GM19043 (cell line): ENCODE measurements at regions not wholly inside any gene's neighbourhood (a gene's known extent, or its start where the extent isn't known, plus 50 kb on each side); places are given as distances from the start of the nearest gene placed in this dataset.
"Not testable (repeated sequence)": the region's sequence is repeated elsewhere in the genome, so short reads cannot be mapped to it uniquely, and the experiment has no call there.

Experiments
- ATAC-seq: cut with Tn5 transposase; IDR thresholded peaks from one replicate; pipeline ENCODE4 v1.9.1; 2021; ENCODE audit warnings: low read depth; ENCODE audit not compliant: unreplicated experiment

DNA sequence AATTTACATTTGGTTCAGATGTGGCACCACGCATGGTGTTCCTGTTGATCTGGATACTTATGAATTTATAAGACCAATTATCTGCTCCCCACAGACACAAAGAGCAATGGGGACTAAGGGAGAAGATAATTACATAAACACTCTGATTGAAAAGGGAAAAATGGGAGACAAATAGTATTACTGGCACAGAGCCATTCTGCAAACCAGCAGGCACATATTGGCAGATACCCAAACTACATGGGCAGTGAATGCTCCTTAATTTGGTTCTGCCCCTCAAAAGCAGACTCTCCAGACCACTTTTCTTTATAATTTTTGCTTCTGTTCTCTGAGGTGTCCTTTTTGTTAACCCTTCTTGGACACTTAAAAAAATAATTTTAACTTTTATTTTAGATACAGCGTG is 1674.2 kb downstream of the PCDH9 start:
- no peak for ATAC-seq

DNA sequence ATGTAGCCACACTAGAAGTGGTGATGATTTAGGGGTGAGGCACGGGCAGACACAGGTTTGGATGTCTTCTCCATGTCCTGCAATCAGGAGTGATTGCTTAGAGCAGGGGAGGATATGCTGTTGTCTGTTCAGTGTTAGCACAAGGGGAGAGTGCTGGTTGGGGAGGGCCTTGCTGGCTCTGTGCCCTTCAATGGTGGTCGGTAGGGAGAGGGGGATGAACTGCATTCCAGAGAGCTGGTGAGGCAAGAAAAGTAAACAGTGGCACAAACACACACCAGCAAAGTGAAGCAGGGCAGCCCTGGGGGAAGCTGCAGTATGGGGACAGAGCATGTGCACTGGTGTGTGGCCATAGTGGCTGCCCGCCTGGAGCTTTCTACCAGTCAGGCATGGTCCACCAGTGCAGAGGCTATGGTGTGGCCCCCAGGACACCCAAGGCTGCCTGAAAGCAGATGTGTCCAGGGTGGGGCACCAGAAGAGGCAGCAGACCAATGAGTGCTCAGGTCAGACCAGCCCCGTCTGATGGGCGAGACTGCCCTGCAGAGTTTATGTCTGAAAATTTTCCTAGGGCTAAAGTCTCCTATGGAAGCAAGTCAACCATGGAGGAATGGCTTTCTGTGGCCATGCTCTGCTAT is 1676.9 kb downstream of the PCDH9 start:
- ATAC-seq = no peak

DNA sequence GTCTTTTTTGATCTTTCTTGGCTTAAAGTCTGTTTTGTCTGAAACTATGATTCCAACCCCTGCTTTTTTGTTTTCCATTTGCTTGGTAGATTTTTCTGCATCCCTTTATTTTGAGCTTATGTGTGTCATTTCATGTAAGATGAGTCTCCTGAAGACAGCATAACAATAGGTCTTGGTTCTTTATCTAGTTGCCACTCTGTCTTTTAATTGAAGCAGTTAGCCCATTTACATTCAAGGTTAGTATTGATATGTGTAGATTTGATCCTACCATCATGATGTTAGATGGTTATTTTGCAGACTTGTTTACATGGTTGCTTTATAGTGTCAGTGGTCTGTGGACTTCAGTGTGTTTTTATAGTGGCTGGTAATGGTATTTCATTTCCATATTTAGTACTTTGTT is 1678.9 kb downstream of the PCDH9 start:
- no peak for ATAC-seq

GRCh38 chr13:65540175-65540574 is 1690.0 kb downstream of the PCDH9 start:
- ATAC-seq = no peak

GRCh38 chr13:65535370-65535769 is 1694.8 kb downstream of the PCDH9 start:
- ATAC-seq = no peak

DNA sequence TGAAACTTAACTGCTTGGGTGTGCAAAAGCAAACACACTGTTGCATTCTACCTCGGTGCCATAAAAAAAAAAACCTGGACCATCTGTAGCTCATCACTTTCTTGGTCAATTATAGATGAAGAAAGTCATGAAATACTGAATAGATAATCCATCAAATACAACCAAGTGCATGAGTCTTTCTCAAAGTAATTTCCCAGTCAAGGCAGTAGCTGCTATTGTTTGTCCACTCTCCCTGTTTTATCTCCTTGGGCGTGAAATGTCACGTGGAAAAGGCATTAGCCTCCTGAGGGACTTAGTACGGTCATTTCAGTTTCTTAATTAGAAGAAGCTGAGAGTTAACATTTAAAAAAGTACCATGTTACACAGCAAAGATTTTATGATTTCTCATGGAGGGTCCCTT is 1697.9 kb downstream of the PCDH9 start:
- no peak for ATAC-seq

DNA sequence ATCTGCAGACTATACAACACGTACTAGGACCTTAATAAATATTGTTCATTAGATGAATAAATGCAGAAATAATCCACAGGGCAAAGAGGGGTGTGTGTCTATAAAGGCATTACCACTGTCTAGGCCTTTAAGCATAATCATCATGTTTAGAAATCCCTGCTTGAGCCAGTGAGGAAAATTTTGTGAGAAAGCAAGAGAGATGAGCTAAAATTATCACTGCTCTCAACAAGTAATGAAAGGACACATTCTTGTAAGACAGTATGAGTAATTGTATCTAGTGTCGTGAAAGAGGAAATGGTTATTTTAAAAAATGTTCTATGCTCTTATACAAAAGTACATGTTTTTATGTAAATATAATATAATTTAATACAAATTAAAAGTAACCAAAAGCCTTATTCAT is 1699.4 kb downstream of the PCDH9 start:
- ATAC-seq = no peak

DNA sequence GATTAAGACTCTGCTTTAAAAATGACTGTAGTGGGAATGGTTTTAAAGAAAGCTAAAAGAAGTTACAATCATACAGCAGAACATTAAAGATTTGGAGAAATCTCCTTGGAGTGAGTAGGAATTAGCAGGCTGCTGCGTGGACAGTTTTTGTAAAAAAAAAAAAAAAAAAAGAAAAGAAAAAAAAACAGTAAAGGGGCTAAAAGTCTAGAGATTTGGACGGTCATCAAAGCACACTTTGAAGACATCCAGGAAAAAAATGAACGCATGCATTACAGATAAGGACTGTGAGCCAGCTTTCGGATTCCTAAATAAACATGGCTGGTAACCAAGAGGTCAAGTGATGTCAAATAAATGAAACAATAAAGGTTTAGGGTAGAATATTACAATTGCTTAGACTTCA is 1700.6 kb downstream of the PCDH9 start:
- no peak for ATAC-seq

- ATAC-seq = no peak
Measured at GRCh38 chr13:65508745-65509144, 1721.4 kb downstream of the PCDH9 start.

- ATAC-seq = no peak
Measured at GRCh38 chr13:65508338-65508737, 1721.8 kb downstream of the PCDH9 start.

GRCh38 chr13:65505941-65506340 is 1724.2 kb downstream of the PCDH9 start:
- ATAC-seq = no peak

GRCh38 chr13:65504213-65504612 is 1725.9 kb downstream of the PCDH9 start:
- ATAC-seq = no peak

DNA sequence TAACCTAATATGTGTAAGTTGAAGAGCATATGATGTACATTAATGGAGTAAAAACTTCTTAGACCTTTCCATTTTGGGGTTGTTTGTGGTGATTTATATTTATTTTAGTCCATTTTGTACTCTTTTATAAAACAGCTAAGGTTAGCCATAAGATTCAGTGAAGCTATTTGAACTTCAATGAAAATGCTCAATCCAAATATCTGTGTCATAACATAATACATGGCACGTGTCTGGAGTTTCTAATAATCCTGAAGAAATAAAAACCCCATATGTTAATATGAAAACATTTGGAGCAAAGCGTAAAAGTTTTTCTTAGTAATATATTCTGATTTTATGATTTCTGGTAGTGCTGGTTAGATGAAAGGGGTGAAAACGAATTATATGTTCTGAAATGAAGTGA is 1729.7 kb downstream of the PCDH9 start:
- ATAC-seq = no peak

DNA sequence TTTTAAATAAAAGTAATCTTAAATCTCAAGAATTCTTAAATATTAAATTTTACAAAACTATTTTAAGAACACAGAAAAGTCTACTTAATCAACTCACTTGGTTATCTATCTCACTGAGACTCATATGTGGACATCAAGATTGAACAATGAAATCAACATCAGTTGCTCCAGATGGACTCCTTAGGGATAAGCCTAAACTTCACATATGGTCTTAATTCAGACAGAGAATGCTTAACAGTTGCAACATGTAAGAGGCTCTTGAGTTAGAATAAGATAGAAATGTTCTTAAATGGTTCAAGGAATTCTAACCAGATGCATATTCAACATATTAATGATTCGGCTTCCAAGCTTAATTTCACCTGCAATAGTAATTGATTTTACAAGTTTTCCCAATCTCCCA is 1730.9 kb downstream of the PCDH9 start:
- ATAC-seq = no peak

DNA sequence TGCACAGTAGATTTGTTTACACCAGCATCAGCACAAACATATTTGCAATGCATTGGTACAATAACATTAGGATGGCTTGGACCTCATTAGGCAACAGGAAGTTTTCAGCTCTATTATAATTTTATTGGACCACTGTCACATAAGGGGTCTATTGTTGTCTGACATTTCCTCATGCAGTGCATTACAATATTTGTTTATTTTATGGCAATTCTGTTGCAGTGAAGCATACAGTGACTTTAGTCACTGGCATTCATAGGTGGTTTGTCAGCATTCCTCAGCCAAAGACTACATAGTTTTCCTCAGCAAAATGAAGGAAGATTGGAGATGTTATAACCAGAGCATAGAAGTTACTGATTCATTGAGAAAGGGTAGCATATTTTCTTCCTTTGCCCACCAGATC is 1732.9 kb downstream of the PCDH9 start:
- ATAC-seq = no peak

DNA sequence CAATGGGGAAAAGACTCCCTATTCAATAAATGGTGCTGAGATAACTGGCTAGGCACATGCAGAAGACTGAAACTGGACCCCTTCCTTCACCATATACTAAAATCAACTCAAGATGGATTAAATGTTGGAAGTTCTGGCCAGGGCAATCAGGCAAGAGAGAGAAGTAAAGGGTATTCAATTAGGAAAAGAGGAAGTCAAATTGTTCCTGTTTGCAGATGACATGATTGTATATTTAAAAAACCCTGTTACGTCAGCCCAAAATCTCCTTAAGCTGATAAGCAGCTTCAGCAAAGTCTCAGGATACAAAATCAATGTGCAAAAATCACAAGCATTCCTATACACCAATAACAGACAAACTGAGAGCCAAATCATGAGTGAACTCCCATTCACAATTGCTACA is 1739.4 kb downstream of the PCDH9 start:
- ATAC-seq = not testable (repeated sequence)

- ATAC-seq = no peak
Measured at GRCh38 chr13:65488606-65489005, 1741.5 kb downstream of the PCDH9 start.

DNA sequence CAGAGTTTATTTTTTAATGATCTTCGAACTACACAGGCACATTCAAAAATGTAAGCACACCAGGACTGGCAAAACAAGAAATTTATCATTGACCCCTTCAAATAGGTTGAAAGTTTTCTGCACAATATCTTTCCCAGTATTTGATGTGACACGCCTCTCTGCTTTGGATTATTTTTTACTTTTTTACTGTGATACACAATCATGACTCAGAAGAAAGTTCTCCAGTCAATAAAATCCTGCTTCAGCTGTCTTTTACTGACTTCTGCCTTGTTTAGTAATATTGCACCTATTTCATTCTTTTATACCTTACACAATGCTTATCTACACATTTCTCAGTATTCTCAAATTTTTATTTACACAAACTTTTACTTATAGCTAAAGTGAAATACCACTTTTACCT is 1750.4 kb downstream of the PCDH9 start:
- no peak for ATAC-seq

GRCh38 chr13:65473196-65473595 is 1756.9 kb downstream of the PCDH9 start:
- no peak for ATAC-seq

- no peak for ATAC-seq
Measured at GRCh38 chr13:65472336-65472735, 1757.8 kb downstream of the PCDH9 start.

DNA sequence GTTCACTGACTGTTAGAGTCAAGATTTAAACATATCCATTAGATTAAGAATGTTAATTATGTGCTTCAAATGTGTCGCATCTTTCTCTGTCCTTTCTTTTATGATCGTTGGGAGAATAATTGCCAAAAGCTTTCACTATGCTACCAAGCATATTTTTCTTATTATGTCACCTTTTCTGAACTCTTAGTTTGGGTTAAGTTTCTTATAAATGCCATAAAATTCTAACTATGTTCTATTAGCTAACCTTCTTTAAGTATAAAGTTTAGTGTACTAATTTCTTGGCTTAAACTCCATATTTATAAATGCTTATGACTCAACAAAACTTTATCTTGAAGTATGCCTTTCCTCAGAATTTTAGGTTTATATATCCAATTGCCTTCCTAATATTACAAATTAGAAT is 1759.4 kb downstream of the PCDH9 start:
- ATAC-seq = no peak

GRCh38 chr13:65468628-65469027 is 1761.5 kb downstream of the PCDH9 start:
- no peak for ATAC-seq

DNA sequence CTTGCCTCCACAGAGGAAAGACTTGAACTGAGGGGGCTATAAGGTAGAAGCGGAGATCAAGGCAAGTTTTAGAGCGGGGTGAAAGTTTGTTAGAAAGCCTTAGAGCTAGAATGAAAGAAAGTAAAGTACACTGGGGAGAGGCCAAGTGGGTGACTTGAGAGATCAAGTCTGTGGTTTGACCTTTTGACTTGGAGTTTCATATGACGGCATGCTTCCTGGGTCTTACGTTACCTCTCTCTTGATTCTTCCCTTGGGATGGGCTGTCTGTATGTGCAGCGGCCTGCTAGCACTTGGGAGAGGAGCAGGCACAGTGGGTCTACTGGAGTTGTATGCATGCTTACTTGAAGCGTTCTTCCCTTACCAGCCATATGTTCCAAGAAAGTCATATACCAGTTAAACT is 1768.5 kb downstream of the PCDH9 start:
- no peak for ATAC-seq
